GM23248 (cell line): ENCODE measurements at regions not wholly inside any gene's neighbourhood (a gene's known extent, or its start where the extent isn't known, plus 50 kb on each side); places are given as distances from the start of the nearest gene placed in this dataset.
"Not testable (repeated sequence)": the region's sequence is repeated elsewhere in the genome, so short reads cannot be mapped to it uniquely, and the experiment has no call there.

Experiments used
- DNase-seq: peaks from one replicate; pipeline ENCODE4 v3.0.0-alpha.2; 2015
- H2AFZ ChIP-seq: fragments of 200-600 bp; sonication (generic); 2 replicates; pipeline ENCODE4 v1.6.1; 2016; ENCODE audit warnings: antibody characterized with exemption
- H3F3A ChIP-seq: fragments of 200-600 bp; sonication (generic); 2 replicates; pipeline ENCODE4 v1.6.1; 2016; ENCODE audit warnings: mild to moderate bottlenecking, antibody characterized with exemption, mixed run types; ENCODE audit not compliant: insufficient read depth
- H3K27ac ChIP-seq: fragments of 200-600 bp; sonication (generic); 2 replicates; pipeline ENCODE4 v1.5.1; 2016; ENCODE audit warnings: mild to moderate bottlenecking
- H3K27me3 ChIP-seq: fragments of 200-600 bp; sonication (generic); replicated peaks from 2 replicates; pipeline ENCODE4 v1.6.1; 2016; ENCODE audit warnings: mild to moderate bottlenecking; ENCODE audit not compliant: insufficient read depth
- H3K36me3 ChIP-seq: fragments of 200-600 bp; sonication (generic); 2 replicates; pipeline ENCODE4 v1.6.1; 2016; ENCODE audit warnings: low read depth, mild to moderate bottlenecking
- H3K4me1 ChIP-seq: fragments of 200-600 bp; sonication (generic); 2 replicates; pipeline ENCODE4 v1.6.1; 2016; ENCODE audit warnings: mild to moderate bottlenecking; ENCODE audit not compliant: insufficient read depth
- H3K4me2 ChIP-seq: fragments of 200-600 bp; sonication (generic); one replicate; pipeline ENCODE4 v1.6.1; 2016; ENCODE audit warnings: mild to moderate bottlenecking; ENCODE audit not compliant: unreplicated experiment
- H3K4me3 ChIP-seq: fragments of 200-600 bp; sonication (generic); 2 replicates; pipeline ENCODE4 v1.5.1; 2016; ENCODE audit warnings: mild to moderate bottlenecking
- H3K79me2 ChIP-seq: fragments of 200-600 bp; sonication (generic); 2 replicates; pipeline ENCODE4 v1.6.1; 2016; ENCODE audit warnings: mild to moderate bottlenecking; ENCODE audit not compliant: insufficient read depth
- H3K9ac ChIP-seq: fragments of 200-600 bp; sonication (generic); 2 replicates; pipeline ENCODE4 v1.6.1; 2016; ENCODE audit warnings: mild to moderate bottlenecking
- H3K9me2 ChIP-seq: fragments of 200-600 bp; sonication (generic); 2 replicates; pipeline ENCODE4 v1.6.1; 2016; ENCODE audit warnings: mixed run types, mild to moderate bottlenecking, moderate library complexity; ENCODE audit not compliant: insufficient read depth
- H3K9me3 ChIP-seq: fragments of 200-600 bp; sonication (generic); one replicate; pipeline ENCODE4 v1.6.1; 2017; ENCODE audit warnings: low read depth
- H4K20me1 ChIP-seq: fragments of 200-600 bp; sonication (generic); 2 replicates; pipeline ENCODE4 v1.6.0; 2016; ENCODE audit not compliant: insufficient read depth
- EZH2 ChIP-seq: fragments of 200-600 bp; sonication (generic); IDR thresholded peaks from 2 replicates; pipeline ENCODE4 v1.6.1; 2018; ENCODE audit warnings: antibody characterized with exemption, mild to moderate bottlenecking; ENCODE audit not compliant: insufficient read depth, poor library complexity, severe bottlenecking
- EZH2phosphoT487 ChIP-seq: fragments of 200-600 bp; sonication (generic); IDR thresholded peaks from 2 replicates; pipeline ENCODE4 v1.6.1; 2018; ENCODE audit warnings: antibody characterized with exemption, moderate library complexity, mild to moderate bottlenecking, low read depth; ENCODE audit not compliant: insufficient read depth
- WGBS, 2 experiments: methylation state at CpG; one replicate each; pipeline ENCODE4 v1.1.6; 2015 to 2017; ENCODE audit warnings: low lambda C conversion rate in 2 of 2, low coverage in 1 of 2; ENCODE audit errors: missing lambda C conversion rate in 2 of 2; 5-methylcytosine and 5-hydroxymethylcytosine counted together
- in situ Hi-C: fragments of 300-500 bp; cut with MboI; formaldehyde crosslinking; loops from 2 replicates; pipeline ENCODE4 v1.15.0; 2020

GRCh38 chr11:15845261-15845660 lies 511.1 kb downstream of the SOX6 start:
- in situ Hi-C loops = no loop called here

GRCh38 chr11:15848631-15849168 lies 507.6 kb downstream of the SOX6 start:
- TF ChIP-seq EZH2 = no peak
- TF ChIP-seq EZH2phosphoT487 = no peak
- Histone ChIP-seq H3K4me2 (no peak overlapping the region), H3K79me2 (no peaks in the 10 kb centered on the region), H3F3A (no peaks in the 10 kb centered on the region), H2AFZ (no peak overlapping the region), H3K9me3 (no peaks in the 10 kb centered on the region), H3K4me3 (no peak overlapping the region), H3K27me3 (peaks cover 5% of the 10 kb centered on the region), H3K4me1 (no peaks in the 10 kb centered on the region), H3K9ac (no peak overlapping the region), H4K20me1 (no peaks in the 10 kb centered on the region), H3K27ac (no peak overlapping the region), H3K36me3 (no peaks in the 10 kb centered on the region), H3K9me2 (no peaks in the 10 kb centered on the region)
- DNase-seq = no peak
- in situ Hi-C loops = no loop called here
- WGBS, 2 experiments = 74 to 76% methylated on average over 2 of the region's 2 CpGs

More at GRCh38 chr11:15845261-15845660, 511.1 kb downstream of the SOX6 start:
- Histone ChIP-seq H3K4me3 (no peak overlapping the region), H3K9me3 (no peaks in the 10 kb centered on the region), H3K79me2 (no peaks in the 10 kb centered on the region), H3K9ac (no peak overlapping the region), H4K20me1 (no peaks in the 10 kb centered on the region), H2AFZ (no peak overlapping the region), H3K27ac (no peak overlapping the region), H3K9me2 (no peaks in the 10 kb centered on the region), H3K27me3 (peaks cover 10% of the 10 kb centered on the region; the same call in 1 of the 2 replicates), H3K4me2 (no peak overlapping the region), H3K4me1 (no peaks in the 10 kb centered on the region), H3F3A (no peaks in the 10 kb centered on the region), H3K36me3 (no peaks in the 10 kb centered on the region)
- no peak for DNase-seq
- no peak for TF ChIP-seq EZH2phosphoT487
- TF ChIP-seq EZH2 = no peak

- Histone ChIP-seq H3K9ac (no peak overlapping the region), H3K4me2 (no peak overlapping the region), H3K27ac (no peak overlapping the region), H3K36me3 (no peaks in the 10 kb centered on the region), H3K27me3 (peaks cover 5% of the 10 kb centered on the region), H3F3A (no peaks in the 10 kb centered on the region), H3K4me3 (no peak overlapping the region), H3K4me1 (no peaks in the 10 kb centered on the region), H4K20me1 (no peaks in the 10 kb centered on the region), H3K79me2 (no peaks in the 10 kb centered on the region), H3K9me3 (no peaks in the 10 kb centered on the region), H3K9me2 (no peaks in the 10 kb centered on the region), H2AFZ (no peak overlapping the region)
- WGBS, 2 experiments = 49 to 56% methylated on average over 4 of the region's 4 CpGs
- DNase-seq = no peak
- in situ Hi-C loops = no loop called here
- TF ChIP-seq EZH2 (no peak), EZH2phosphoT487 (no peak)
Measured at GRCh38 chr11:15849257-15849656, 507.1 kb downstream of the SOX6 start.

GRCh38 chr11:15850335-15850734 lies 506.0 kb downstream of the SOX6 start:
- H3K27ac ChIP-seq, H3K4me2 ChIP-seq, H2AFZ ChIP-seq, in situ Hi-C loops, H3F3A ChIP-seq, H3K9me3 ChIP-seq, DNase-seq, H3K36me3 ChIP-seq, H3K4me1 ChIP-seq, H3K27me3 ChIP-seq, H4K20me1 ChIP-seq, H3K4me3 ChIP-seq, H3K9ac ChIP-seq, H3K79me2 ChIP-seq, H3K9me2 ChIP-seq: not testable (repeated sequence)

- no peak for TF ChIP-seq EZH2phosphoT487
- no peak for TF ChIP-seq EZH2
- Histone ChIP-seq H4K20me1 (no peaks in the 10 kb centered on the region), H3K4me3 (no peak overlapping the region), H3K9me3 (no peaks in the 10 kb centered on the region), H3K9ac (no peak overlapping the region), H3K79me2 (no peaks in the 10 kb centered on the region), H3K27ac (no peak overlapping the region), H3F3A (no peaks in the 10 kb centered on the region), H3K36me3 (no peaks in the 10 kb centered on the region), H3K9me2 (no peaks in the 10 kb centered on the region), H2AFZ (no peak overlapping the region), H3K27me3 (no peaks in the 10 kb centered on the region; the same call in none of the 2 replicates), H3K4me2 (no peak overlapping the region), H3K4me1 (no peaks in the 10 kb centered on the region)
- DNase-seq = no peak
- 0 to 1% methylated on average over 5 of the region's 5 CpGs for WGBS, 2 experiments
- in situ Hi-C loops = no loop called here
Measured at GRCh38 chr11:15851051-15851498, 505.3 kb downstream of the SOX6 start.
